GM12878 (cell line): ENCODE measurements at regions not wholly inside any gene's neighbourhood (a gene's known extent, or its start where the extent isn't known, plus 50 kb on each side); places are given as distances from the start of the nearest gene placed in this dataset.

Experiments used
- ATAC-seq: fragments of 200-7000 bp; cut with Tn5 transposase; 3 replicates; pipeline ENCODE4 v1.9.1; 2020; ENCODE audit warnings: mild to moderate bottlenecking, moderate library complexity
- BruUV-seq: library from RNA; stranded (reverse); fragments of 400-500 nt; replicated peaks from 2 replicates; lab custom pipeline; 2021; lab: Mats Ljungman, UMichigan
- CTCF ChIA-PET: fragments of 300-600 bp; sonication (Branson Sonifier 250); formaldehyde crosslinking; extraction: SDS; loops from one replicate; lab custom pipeline; 2021; ENCODE audit warnings: inconsistent platforms; lab: Yijun Ruan, JAX
- POLR2A ChIA-PET: fragments of 350-600 bp; formaldehyde crosslinking; extraction: SDS; loops from one replicate; lab custom pipeline; 2021; ENCODE audit warnings: inconsistent platforms; lab: Charles Lee
- RAD21 ChIA-PET: fragments of 300-600 bp; sonication (Branson Sonifier 250); formaldehyde crosslinking; loops from one replicate; lab custom pipeline; 2023; ENCODE audit warnings: antibody characterized with exemption; ENCODE audit not compliant: unreplicated experiment; lab: Charles Lee
- SMC1A ChIA-PET: fragments of 300-600 bp; sonication (Branson Sonifier 250); formaldehyde crosslinking; loops from one replicate; lab custom pipeline; 2023; ENCODE audit not compliant: unreplicated experiment, uncharacterized antibody; lab: Charles Lee
- DNase-seq: peaks from one replicate; pipeline ENCODE4 v3.0.0-alpha.2; 2011; ENCODE audit warnings: low read depth, low spot score
- FAIRE-seq: peaks from 3 replicates; lab custom pipeline; 2011; peaks lifted over from hg19 to GRCh38; lab: Jason Lieb, UNC
- H2AFZ ChIP-seq: 2 replicates; pipeline ENCODE4 v1.6.0; 2011; ENCODE audit warnings: low read depth, low read length, control low read depth; ENCODE audit not compliant: control insufficient read depth
- H3K27ac ChIP-seq: 2 replicates; pipeline ENCODE4 v1.5.1; 2011; ENCODE audit warnings: control low read depth; ENCODE audit not compliant: control insufficient read depth, insufficient read depth
- H3K27me3 ChIP-seq, 2 experiments: replicated peaks in 1 of 2; 2 replicates each; pipeline versions ENCODE4 v1.6.0 to v1.6.1; 2011; ENCODE audit warnings: low read length in 1 of 2; ENCODE audit not compliant: control insufficient read depth in 2 of 2, insufficient read depth in 2 of 2
- H3K36me3 ChIP-seq, 2 experiments: 2 replicates each; pipeline ENCODE4 v1.5.1; 2011; ENCODE audit warnings: low read length in 1 of 2; ENCODE audit not compliant: control insufficient read depth in 2 of 2, insufficient read depth in 2 of 2
- H3K4me1 ChIP-seq: 2 replicates; pipeline ENCODE4 v1.6.1; 2011; ENCODE audit warnings: mild to moderate bottlenecking, low read length, moderate library complexity, mixed read lengths; ENCODE audit not compliant: control insufficient read depth, insufficient read depth
- H3K4me2 ChIP-seq: 2 replicates; pipeline ENCODE4 v1.6.0; 2011; ENCODE audit warnings: control low read depth; ENCODE audit not compliant: control insufficient read depth, insufficient read depth
- H3K4me3 ChIP-seq: fragments of 200-600 bp; sonication (generic); 2 replicates; pipeline ENCODE4 v1.5.1; 2016
- H3K79me2 ChIP-seq: 2 replicates; pipeline ENCODE4 v1.6.0; 2011; ENCODE audit warnings: low read length; ENCODE audit not compliant: control insufficient read depth, insufficient read depth
- H3K9ac ChIP-seq: 2 replicates; pipeline ENCODE4 v1.8.0; 2011; ENCODE audit warnings: low read length, control low read depth, mixed read lengths; ENCODE audit not compliant: control insufficient read depth, insufficient read depth
- H3K9me3 ChIP-seq: replicated peaks from 3 replicates; pipeline ENCODE4 v1.5.1; 2011; ENCODE audit warnings: mild to moderate bottlenecking, low read length; ENCODE audit not compliant: control insufficient read depth, insufficient read depth
- H4K20me1 ChIP-seq: 2 replicates; pipeline ENCODE4 v1.6.0; 2011; ENCODE audit not compliant: control insufficient read depth, insufficient read depth
- BACH1 ChIP-seq: fragments of 450-650 bp; IDR thresholded peaks from 2 replicates; pipeline ENCODE4 v1.6.1; 2017; ENCODE audit warnings: mild to moderate bottlenecking, borderline replicate concordance
- HDGF ChIP-seq: fragments of 450-650 bp; IDR thresholded peaks from 2 replicates; pipeline ENCODE4 v1.6.1; 2016; ENCODE audit warnings: antibody characterized with exemption
- MTA3 ChIP-seq: IDR thresholded peaks from 2 replicates; pipeline ENCODE4 v1.6.1; 2012; ENCODE audit warnings: low read length, inconsistent platforms, borderline replicate concordance
- MYB ChIP-seq: fragments of 150-350 bp; IDR thresholded peaks from 2 replicates; pipeline ENCODE4 v1.6.1; 2014; ENCODE audit warnings: mild to moderate bottlenecking, low read depth, low read length, borderline replicate concordance
- NRF1 ChIP-seq: conservative IDR thresholded peaks from 2 replicates; pipeline ENCODE4 v1.6.1; 2011; ENCODE audit warnings: mild to moderate bottlenecking, low read depth, low read length, improper control_type of control experiment
- POLR2AphosphoS5 ChIP-seq: IDR thresholded peaks from 2 replicates; pipeline ENCODE4 v1.6.1; 2011; ENCODE audit warnings: mild to moderate bottlenecking, low read length, inconsistent platforms
- RFX5 ChIP-seq: IDR thresholded peaks from 2 replicates; pipeline ENCODE4 v1.6.1; 2011; ENCODE audit warnings: low read depth, low read length, improper control_type of control experiment
- STAT1 ChIP-seq: fragments of 450-650 bp; conservative IDR thresholded peaks from 2 replicates; pipeline ENCODE4 v1.6.1; 2014; ENCODE audit warnings: antibody characterized with exemption, mild to moderate bottlenecking
- TARDBP ChIP-seq: IDR thresholded peaks from 2 replicates; pipeline ENCODE4 v1.6.1; 2016; ENCODE audit warnings: borderline replicate concordance
- TCF12 ChIP-seq: IDR thresholded peaks from 2 replicates; pipeline ENCODE4 v1.6.1; 2011; ENCODE audit warnings: low read depth, mild to moderate bottlenecking, low read length
- YBX1 ChIP-seq: fragments of 450-650 bp; IDR thresholded peaks from 2 replicates; pipeline ENCODE4 v1.6.1; 2016; ENCODE audit warnings: antibody characterized with exemption
- WGBS: methylation state at CpG from one replicate; pipeline ENCODE4 v1.1.6; 2016; ENCODE audit warnings: low lambda C conversion rate; ENCODE audit not compliant: insufficient replicate concordance, insufficient coverage; ENCODE audit errors: missing lambda C conversion rate; 5-methylcytosine and 5-hydroxymethylcytosine counted together
- in situ Hi-C: fragments of 300-500 bp; cut with MboI; formaldehyde crosslinking; loops from 9 replicates; pipeline ENCODE4 v1.14.3; 2018; ENCODE audit warnings: mixed read lengths
- intact Hi-C: fragments of 100-400 bp; cut with micrococcal nuclease; formaldehyde crosslinking; loops from one replicate; pipeline ENCODE4 v1.14.2; 2022; ENCODE audit not compliant: unreplicated experiment
- TF ChIP-seq, protein P1 (sequence below): fragments of 150-350 bp; IDR thresholded peaks from 2 replicates; pipeline ENCODE4 v1.6.1; 2014; ENCODE audit warnings: mild to moderate bottlenecking, low read depth, low read length
- TF ChIP-seq, protein P2 (sequence below), 3 experiments: IDR thresholded peaks in 2 of 3; conservative IDR thresholded peaks in 1 of 3; 2 replicates each; pipeline ENCODE4 v1.5.1; 2011; ENCODE audit warnings: low read depth in 3 of 3, low read length in 3 of 3, mild to moderate bottlenecking in 3 of 3, control low read depth in 2 of 3, moderate library complexity in 2 of 3, inconsistent platforms in 1 of 3, mixed read lengths in 1 of 3; ENCODE audit not compliant: control insufficient read depth in 2 of 3, insufficient read depth in 1 of 3; ENCODE audit errors: extremely low read depth in 1 of 3

DNA sequence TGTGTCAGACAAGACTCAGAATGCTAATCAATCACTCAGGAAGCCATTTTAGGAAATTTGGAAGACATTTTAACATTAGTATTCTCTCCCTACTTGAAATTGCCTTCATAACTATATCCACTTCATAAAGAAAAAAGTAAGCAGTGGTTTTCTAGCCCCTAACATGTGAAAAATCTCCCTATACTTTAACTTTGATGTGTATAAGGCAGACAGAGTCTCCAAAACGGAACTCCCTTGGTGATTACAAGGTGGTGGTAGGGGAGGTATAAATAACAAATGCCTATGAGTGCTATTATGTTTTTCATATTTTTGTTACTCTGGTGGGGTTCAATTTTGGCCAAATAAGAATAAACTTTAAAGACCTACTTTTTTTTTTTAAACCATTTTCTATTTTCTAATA is 300.3 kb downstream of the BTG1 start:
- CTCF ChIA-PET = interaction anchor here (1.2 kb wide), 1 partner anchor 34 kb away, joined by 3 read pairs; no protein-coding TSS in a partner anchor
- Histone ChIP-seq H2AFZ (no peak overlapping the region; the same call in 1 of the 2 replicates), H3K4me3 (no peak overlapping the region), H3K27me3 (no peaks in the 10 kb centered on the region), H3K4me2 (no peak overlapping the region), H4K20me1 (no peaks in the 10 kb centered on the region), H3K9ac (no peak overlapping the region), H3K36me3 (no peaks in the 10 kb centered on the region), H3K79me2 (no peaks in the 10 kb centered on the region), H3K9me3 (no peaks in the 10 kb centered on the region), H3K27ac (no peak overlapping the region), H3K4me1 (no peaks in the 10 kb centered on the region)
- no TSS peak for BruUV-seq
- intact Hi-C loops (no loop called here), in situ Hi-C loops (no loop called here)
- ATAC-seq (no peak), DNase-seq (no peak), FAIRE-seq (no peak)
- SMC1A ChIA-PET = interaction anchor here (1.2 to 1.9 kb wide), 2 partner anchors 34 to 464 kb away, joined by 3 to 5 read pairs; no protein-coding TSS in a partner anchor
- TF ChIP-seq POLR2AphosphoS5 (no peak), TARDBP (no peak), MYB (no peak), MTA3 (no peak), RFX5 (no peak), YBX1 (no peak), BACH1 (no peak)
- WGBS = 12% methylated on average over 1 of the region's 1 CpG
- RAD21 ChIA-PET = no interaction called here
- POLR2A ChIA-PET = no interaction called here

DNA sequence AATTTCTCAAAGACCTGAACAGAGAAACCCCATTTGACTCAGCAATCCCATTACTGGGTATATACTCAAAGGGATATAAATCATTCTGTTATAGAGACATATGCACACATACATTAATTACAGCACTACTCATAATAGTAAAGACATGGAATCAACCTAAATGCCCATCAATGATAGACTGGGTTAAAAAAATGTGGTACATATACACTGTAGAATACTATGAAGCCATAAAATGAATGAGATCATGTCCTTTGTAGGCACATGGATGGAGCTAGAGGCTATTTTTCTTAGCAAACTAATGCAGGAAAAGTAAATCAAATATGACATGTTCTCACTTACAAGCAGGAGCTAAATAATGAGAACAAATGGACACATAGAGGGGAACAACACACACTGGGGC is 303.8 kb downstream of the BTG1 start:
- no peak for FAIRE-seq
- Histone ChIP-seq H3K36me3 (no peaks in the 10 kb centered on the region), H3K9me3 (no peaks in the 10 kb centered on the region), H3K27ac (no peak overlapping the region), H3K4me3 (no peak overlapping the region), H4K20me1 (no peaks in the 10 kb centered on the region), H2AFZ (no peak overlapping the region), H3K27me3 (no peaks in the 10 kb centered on the region), H3K9ac (no peak overlapping the region), H3K79me2 (no peaks in the 10 kb centered on the region), H3K4me2 (no peak overlapping the region), H3K4me1 (no peaks in the 10 kb centered on the region)
- ChIA-PET CTCF (interaction anchor here (0.6 to 3.0 kb wide), 3 partner anchors 17 to 31 kb away, joined by 3 to 13 read pairs (median 3); no protein-coding TSS in a partner anchor), SMC1A (interaction anchor here (0.6 to 2.9 kb wide), 7 partner anchors 14 to 145 kb away, joined by 3 to 9 read pairs (median 4); no protein-coding TSS in a partner anchor), POLR2A (no interaction called here), RAD21 (no interaction called here)
- BruUV-seq = no TSS peak
- in situ Hi-C loops (no loop called here), intact Hi-C loops (no loop called here)
- ATAC-seq = no peak; the same call in 2 of the 3 replicates
- DNase-seq = no peak
- TF ChIP-seq, protein P1, sequence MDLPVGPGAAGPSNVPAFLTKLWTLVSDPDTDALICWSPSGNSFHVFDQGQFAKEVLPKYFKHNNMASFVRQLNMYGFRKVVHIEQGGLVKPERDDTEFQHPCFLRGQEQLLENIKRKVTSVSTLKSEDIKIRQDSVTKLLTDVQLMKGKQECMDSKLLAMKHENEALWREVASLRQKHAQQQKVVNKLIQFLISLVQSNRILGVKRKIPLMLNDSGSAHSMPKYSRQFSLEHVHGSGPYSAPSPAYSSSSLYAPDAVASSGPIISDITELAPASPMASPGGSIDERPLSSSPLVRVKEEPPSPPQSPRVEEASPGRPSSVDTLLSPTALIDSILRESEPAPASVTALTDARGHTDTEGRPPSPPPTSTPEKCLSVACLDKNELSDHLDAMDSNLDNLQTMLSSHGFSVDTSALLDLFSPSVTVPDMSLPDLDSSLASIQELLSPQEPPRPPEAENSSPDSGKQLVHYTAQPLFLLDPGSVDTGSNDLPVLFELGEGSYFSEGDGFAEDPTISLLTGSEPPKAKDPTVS = no peak
- TF ChIP-seq, protein P2, sequence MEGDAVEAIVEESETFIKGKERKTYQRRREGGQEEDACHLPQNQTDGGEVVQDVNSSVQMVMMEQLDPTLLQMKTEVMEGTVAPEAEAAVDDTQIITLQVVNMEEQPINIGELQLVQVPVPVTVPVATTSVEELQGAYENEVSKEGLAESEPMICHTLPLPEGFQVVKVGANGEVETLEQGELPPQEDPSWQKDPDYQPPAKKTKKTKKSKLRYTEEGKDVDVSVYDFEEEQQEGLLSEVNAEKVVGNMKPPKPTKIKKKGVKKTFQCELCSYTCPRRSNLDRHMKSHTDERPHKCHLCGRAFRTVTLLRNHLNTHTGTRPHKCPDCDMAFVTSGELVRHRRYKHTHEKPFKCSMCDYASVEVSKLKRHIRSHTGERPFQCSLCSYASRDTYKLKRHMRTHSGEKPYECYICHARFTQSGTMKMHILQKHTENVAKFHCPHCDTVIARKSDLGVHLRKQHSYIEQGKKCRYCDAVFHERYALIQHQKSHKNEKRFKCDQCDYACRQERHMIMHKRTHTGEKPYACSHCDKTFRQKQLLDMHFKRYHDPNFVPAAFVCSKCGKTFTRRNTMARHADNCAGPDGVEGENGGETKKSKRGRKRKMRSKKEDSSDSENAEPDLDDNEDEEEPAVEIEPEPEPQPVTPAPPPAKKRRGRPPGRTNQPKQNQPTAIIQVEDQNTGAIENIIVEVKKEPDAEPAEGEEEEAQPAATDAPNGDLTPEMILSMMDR (IDR thresholded peaks at IDR 0.05 in 2 of 3, conservative IDR thresholded peaks at IDR 0.05 in 1 of 3; ENCODE audit: control insufficient read depth in 2 of 3, extremely low read depth in 1 of 3, insufficient read depth in 1 of 3, low read depth in 3 of 3, low read length in 3 of 3) = no peak
- TF ChIP-seq HDGF = no peak
- TF ChIP-seq NRF1 = no peak
- TF ChIP-seq STAT1 = no peak
- no peak for TF ChIP-seq TCF12
